HCT116 (cell line): ENCODE measurements at regions not wholly inside any gene's neighbourhood (a gene's known extent, or its start where the extent isn't known, plus 50 kb on each side); places are given as distances from the start of the nearest gene placed in this dataset.
"Not testable (repeated sequence)": the region's sequence is repeated elsewhere in the genome, so short reads cannot be mapped to it uniquely, and the experiment has no call there.

Source experiments
- ATAC-seq: fragments of 200-7000 bp; cut with Tn5 transposase; 2 replicates; pipeline ENCODE4 v1.9.1; 2020; ENCODE audit warnings: mild to moderate bottlenecking, moderate library complexity
- BruUV-seq: library from RNA; stranded (reverse); fragments of 400-500 nt; replicated peaks from 2 replicates; lab custom pipeline; 2021; lab: Mats Ljungman, UMichigan
- CTCF ChIA-PET: fragments of 300-600 bp; sonication (Branson Sonifier 250); formaldehyde crosslinking; loops from one replicate; lab custom pipeline; 2021; ENCODE audit warnings: antibody characterized with exemption; lab: Charles Lee
- POLR2A ChIA-PET: fragments of 300-600, 350-600 bp; sonication (Branson Sonifier 250); formaldehyde crosslinking; loops from one replicate; lab custom pipeline; 2021; ENCODE audit warnings: antibody characterized with exemption; lab: Charles Lee
- RAD21 ChIA-PET, 2 experiments: fragments of 300-600 bp; sonication (Branson Sonifier 250); formaldehyde crosslinking; loops; one replicate each; lab custom pipeline; 2023; ENCODE audit warnings: low total read pairs in 2 of 2; ENCODE audit not compliant: uncharacterized antibody in 2 of 2, unreplicated experiment in 2 of 2, low non-redundant PET in 1 of 2; lab: Charles Lee
- DNase-seq: peaks from one replicate; pipeline ENCODE4 v3.0.0-alpha.2; 2010; ENCODE audit warnings: low read depth, low spot score
- H2AFZ ChIP-seq: fragments of 200-600 bp; shearing (Covaris generic), sonication (generic); 2 replicates; pipeline ENCODE4 v1.6.1; 2017; ENCODE audit warnings: low read depth, mixed run types, mixed read lengths, antibody characterized with exemption, low read length; ENCODE audit not compliant: poor library complexity, severe bottlenecking
- H3K27ac ChIP-seq: 2 replicates; pipeline ENCODE4 v1.5.1; 2012; ENCODE audit warnings: low read depth, low read length
- H3K27me3 ChIP-seq: fragments of 200-600 bp; sonication (generic); 2 replicates; pipeline ENCODE4 v1.6.1; 2016; ENCODE audit warnings: mixed run types, low read length, mixed read lengths; ENCODE audit not compliant: insufficient read depth
- H3K36me3 ChIP-seq, 2 experiments: fragments of 200-500 bp in 1 of 2; fragments of 200-600 bp in 1 of 2; sonication (Bioruptor generic) in 1 of 2; sonication (generic) in 1 of 2; 2 replicates each; pipeline versions ENCODE4 v1.5.1 to v1.6.1; 2014 to 2016; ENCODE audit warnings: low read length in 2 of 2, inconsistent platforms in 1 of 2, mixed read lengths in 1 of 2, mixed run types in 1 of 2; ENCODE audit not compliant: insufficient read depth in 2 of 2, control insufficient read depth in 1 of 2
- H3K4me1 ChIP-seq, 2 experiments: fragments of 200-600 bp in 1 of 2; sonication (generic) in 1 of 2; 2 replicates each; pipeline versions ENCODE4 v1.5.1 to v1.6.1; 2012 to 2017; ENCODE audit warnings: low read length in 2 of 2, inconsistent platforms in 1 of 2, mild to moderate bottlenecking in 1 of 2, mixed read lengths in 1 of 2, mixed run types in 1 of 2, moderate library complexity in 1 of 2; ENCODE audit not compliant: insufficient read depth in 2 of 2, control insufficient read depth in 1 of 2
- H3K4me2 ChIP-seq: fragments of 200-600 bp; sonication (generic); 2 replicates; pipeline ENCODE4 v1.6.1; 2017; ENCODE audit warnings: mixed run types, low read length, mixed read lengths
- H3K4me3 ChIP-seq, 2 experiments: fragments of 200-600 bp in 1 of 2; sonication (generic) in 1 of 2; replicated peaks in 1 of 2; 2 replicates each; pipeline ENCODE4 v1.5.1; 2011 to 2016; ENCODE audit warnings: low read length in 2 of 2, control low read depth in 1 of 2, low read depth in 1 of 2, mild to moderate bottlenecking in 1 of 2, mixed read lengths in 1 of 2, mixed run types in 1 of 2
- H3K79me2 ChIP-seq: fragments of 200-600 bp; sonication (generic); 2 replicates; pipeline ENCODE4 v1.6.1; 2017; ENCODE audit warnings: mild to moderate bottlenecking, mixed run types, low read length, moderate library complexity, mixed read lengths; ENCODE audit not compliant: insufficient read depth
- H3K9ac ChIP-seq: fragments of 200-600 bp; sonication (generic); 2 replicates; pipeline ENCODE4 v1.6.1; 2016; ENCODE audit warnings: low read length, mixed read lengths
- H3K9me2 ChIP-seq: fragments of 200-600 bp; sonication (generic), shearing (Covaris generic); 2 replicates; pipeline ENCODE4 v1.6.1; 2017; ENCODE audit warnings: mixed run types, mild to moderate bottlenecking, moderate library complexity; ENCODE audit not compliant: insufficient read depth
- H3K9me3 ChIP-seq, 2 experiments: fragments of 200-500 bp in 1 of 2; fragments of 200-600 bp in 1 of 2; sonication (Bioruptor generic) in 1 of 2; sonication (generic) in 1 of 2; 2 replicates each; pipeline ENCODE4 v1.6.1; 2014 to 2017; ENCODE audit warnings: low read length in 2 of 2, mixed read lengths in 2 of 2, inconsistent platforms in 1 of 2, low read depth in 1 of 2, mild to moderate bottlenecking in 1 of 2, mixed run types in 1 of 2, moderate library complexity in 1 of 2; ENCODE audit not compliant: control insufficient read depth in 1 of 2, insufficient read depth in 1 of 2
- H4K20me1 ChIP-seq: fragments of 200-600 bp; sonication (generic), shearing (Covaris generic); 2 replicates; pipeline ENCODE4 v1.6.1; 2017; ENCODE audit warnings: mixed run types, mild to moderate bottlenecking, moderate library complexity; ENCODE audit not compliant: insufficient read depth
- CBX3 ChIP-seq: IDR thresholded peaks from 2 replicates; pipeline ENCODE4 v1.6.1; 2012; ENCODE audit warnings: low read depth
- EZH2phosphoT487 ChIP-seq: fragments of 200-600 bp; IDR thresholded peaks from 2 replicates; pipeline ENCODE4 v1.6.1; 2018; ENCODE audit warnings: antibody characterized with exemption, borderline replicate concordance
- POLR2AphosphoS5 ChIP-seq: IDR thresholded peaks from 2 replicates; pipeline ENCODE4 v1.6.1; 2011; ENCODE audit warnings: mild to moderate bottlenecking, low read depth, low read length, moderate library complexity
- SP1 ChIP-seq: IDR thresholded peaks from 2 replicates; pipeline ENCODE4 v1.6.1; 2012; ENCODE audit warnings: low read depth
- ZFX ChIP-seq: fragments of 450-650 bp; IDR thresholded peaks from 2 replicates; pipeline ENCODE4 v1.6.1; 2017
- intact Hi-C: fragments of 100-400 bp; cut with micrococcal nuclease; formaldehyde crosslinking; loops from 2 replicates; pipeline ENCODE4 v1.10.0; 2022

DNA sequence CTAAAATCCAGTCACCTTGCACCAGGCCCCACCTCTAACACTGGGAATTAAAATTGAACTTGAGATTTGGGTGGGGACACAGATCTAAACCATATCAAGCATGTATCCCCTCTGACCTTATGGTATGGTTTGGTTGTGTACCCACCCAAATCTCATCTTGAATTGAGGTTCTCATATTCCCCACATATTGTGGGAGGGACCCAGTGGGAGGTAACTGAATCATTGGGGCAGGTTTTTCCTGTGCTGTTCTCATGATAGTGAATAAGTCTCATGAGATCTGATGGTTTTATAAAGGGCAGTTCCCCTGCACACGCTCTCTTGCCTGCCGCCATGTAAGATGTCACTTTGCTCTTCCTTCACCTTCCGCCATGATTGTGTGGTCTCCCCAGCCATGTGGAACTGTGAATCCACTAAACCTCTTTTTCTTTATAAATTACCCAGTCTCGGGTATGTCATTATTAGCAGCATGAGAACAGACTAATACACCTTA lies 451.7 kb downstream of the PCNX1 start:
- H3K36me3 ChIP-seq, H4K20me1 ChIP-seq, H2AFZ ChIP-seq, H3K9ac ChIP-seq, intact Hi-C loops, DNase-seq, RAD21 ChIA-PET, H3K27me3 ChIP-seq, H3K27ac ChIP-seq, H3K9me3 ChIP-seq, H3K9me2 ChIP-seq, CTCF ChIA-PET, H3K4me2 ChIP-seq, H3K4me3 ChIP-seq, POLR2A ChIA-PET, H3K4me1 ChIP-seq, BruUV-seq, ATAC-seq: not testable (repeated sequence)
- H3K79me2 ChIP-seq: peaks cover 11% of the 10 kb centered on the region

DNA sequence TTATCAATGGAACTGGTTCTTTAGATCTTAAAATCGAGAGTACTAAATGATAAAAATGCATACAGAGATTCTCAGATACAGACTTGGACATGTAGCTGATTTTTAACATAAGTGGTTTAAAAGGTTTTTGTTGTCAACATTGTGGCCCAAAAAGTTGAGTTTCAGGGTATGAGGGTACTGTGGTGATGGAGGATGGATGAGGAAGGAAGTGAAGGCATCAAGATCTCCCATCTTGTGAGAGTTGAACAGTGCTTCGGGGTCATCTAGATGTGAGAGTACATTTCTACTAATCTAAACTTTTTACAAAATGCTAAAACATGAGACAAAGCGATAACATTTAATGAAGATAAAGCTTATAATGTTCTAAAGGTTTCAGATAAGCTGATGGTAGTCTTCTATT lies 452.6 kb downstream of the PCNX1 start:
- Histone ChIP-seq H3K4me2 (no peak overlapping the region), H3K4me1 (no peaks in the 10 kb centered on the region), H3K9ac (no peak overlapping the region), H3K27me3 (no peaks in the 10 kb centered on the region), H4K20me1 (no peaks in the 10 kb centered on the region), H3K4me3 (no peak overlapping the region), H3K79me2 (peaks cover 11% of the 10 kb centered on the region), H3K9me2 (no peaks in the 10 kb centered on the region), H3K9me3 (no peaks in the 10 kb centered on the region), H3K36me3 (no peaks in the 10 kb centered on the region), H3K27ac (no peak overlapping the region), H2AFZ (no peak overlapping the region)
- no peak for DNase-seq
- no peak for TF ChIP-seq SP1
- no peak for TF ChIP-seq POLR2AphosphoS5
- no peak for TF ChIP-seq EZH2phosphoT487
- no peak for TF ChIP-seq ZFX
- no peak for TF ChIP-seq CBX3
- CTCF ChIA-PET: no interaction called here
- intact Hi-C loops: no loop called here
- no peak for ATAC-seq
- RAD21 ChIA-PET: no interaction called here
- no TSS peak for BruUV-seq
- POLR2A ChIA-PET: no interaction called here
